H4 (cell line): ENCODE measurements at regions not wholly inside any gene's neighbourhood (a gene's known extent, or its start where the extent isn't known, plus 50 kb on each side); places are given as distances from the start of the nearest gene placed in this dataset.
"Not testable (repeated sequence)": the region's sequence is repeated elsewhere in the genome, so short reads cannot be mapped to it uniquely, and the experiment has no call there.

Source experiments
- DNase-seq: peaks from one replicate; pipeline ENCODE4 v3.0.0-alpha.2; 2015; ENCODE audit warnings: low spot score

GRCh38 chr10:90119631-90120280 lies 418.4 kb downstream of the KIF20B start:
- not testable (repeated sequence) for DNase-seq

- DNase-seq, result no peak
Observed at GRCh38 chr10:90125456-90126255, 424.3 kb downstream of the KIF20B start.

- DNase-seq, result no peak
Observed at GRCh38 chr10:90126256-90126595, 424.8 kb downstream of the KIF20B start.

GRCh38 chr10:90130321-90131086 lies 429.1 kb downstream of the KIF20B start:
- DNase-seq, result no peak

- no peak for DNase-seq
Observed at GRCh38 chr10:90133606-90134005, 432.2 kb downstream of the KIF20B start.

- peak; percentile 15 for DNase-seq
Observed at GRCh38 chr10:90136731-90137316, 435.4 kb downstream of the KIF20B start.

GRCh38 chr10:90138844-90139243 lies 437.5 kb downstream of the KIF20B start:
- no peak for DNase-seq

GRCh38 chr10:90141791-90142190 lies 440.4 kb downstream of the KIF20B start:
- no peak for DNase-seq

GRCh38 chr10:90143937-90144336 lies 442.5 kb downstream of the KIF20B start:
- no peak for DNase-seq

- DNase-seq, result peak; percentile 64
Observed at GRCh38 chr10:90148116-90148855, 446.9 kb downstream of the KIF20B start.

- no peak for DNase-seq
Observed at GRCh38 chr10:90149563-90149962, 448.2 kb downstream of the KIF20B start.

- DNase-seq, result no peak
Observed at GRCh38 chr10:90162271-90162853, 461.0 kb downstream of the KIF20B start.

GRCh38 chr10:90167174-90168064 lies 466.0 kb downstream of the KIF20B start:
- DNase-seq, result peak; percentile 24

GRCh38 chr10:90168244-90168643 lies 466.9 kb downstream of the KIF20B start:
- no peak for DNase-seq

GRCh38 chr10:90171014-90171722 lies 469.8 kb downstream of the KIF20B start:
- DNase-seq, result no peak

GRCh38 chr10:90174531-90174930 lies 473.1 kb downstream of the KIF20B start:
- DNase-seq, result no peak

GRCh38 chr10:90175161-90175681 lies 473.8 kb downstream of the KIF20B start:
- peak; percentile 57 for DNase-seq

GRCh38 chr10:90179696-90180407 lies 478.5 kb downstream of the KIF20B start:
- peak; percentile 96 for DNase-seq
